ENCODE measurements at regions not wholly inside any gene's neighbourhood (a gene's known extent, or its start where the extent isn't known, plus 50 kb on each side); places are given as distances from the start of the nearest gene placed in this dataset.

GRCh38 chr3:83895892-83896291, 1062.9 kb upstream of the CADM2 start:
- no peak overlapping the region for H3K14ac ChIP-seq (ENCODE audit: insufficient read depth, low read length)
- H4K91ac ChIP-seq (ENCODE audit: insufficient read length, low read depth, low read length): no peak overlapping the region

More at GRCh38 chr3:83895892-83896291, 1062.9 kb upstream of the CADM2 start:
- Histone ChIP-seq H3K9ac (ENCODE audit: extremely low read depth, insufficient read length, low read length) (no peak overlapping the region), H3K27ac (ENCODE audit: insufficient read length, low read depth, low read length) (no peak overlapping the region), H3K56ac (ENCODE audit: insufficient read length, low read depth, low read length) (no peak overlapping the region), H3K27me3 (ENCODE audit: insufficient read depth, low read length) (no peaks in the 10 kb centered on the region), H2AK5ac (ENCODE audit: insufficient read length, low read length) (no peak overlapping the region), H3K23me2 (ENCODE audit: insufficient read length, low read depth, low read length, poor library complexity, severe bottlenecking) (no peaks in the 10 kb centered on the region), H4K5ac (ENCODE audit: insufficient read length, low read depth, low read length) (no peak overlapping the region), H2AFZ (ENCODE audit: low read length) (no peak overlapping the region), H3K4me1 (ENCODE audit: insufficient read depth, low read length) (no peaks in the 10 kb centered on the region), H3K4ac (ENCODE audit: low read depth, low read length) (no peak overlapping the region), H3K18ac (ENCODE audit: insufficient read length, low read depth, low read length) (no peak overlapping the region), H3K79me2 (ENCODE audit: insufficient read depth, low read length) (no peaks in the 10 kb centered on the region), H2BK20ac (ENCODE audit: low read depth, low read length, poor library complexity, severe bottlenecking) (no peak overlapping the region), H3K9me3 (ENCODE audit: control insufficient read depth, low read depth, low read length) (no peaks in the 10 kb centered on the region), H3T11ph (ENCODE audit: low read length) (no peak overlapping the region), H3K79me1 (ENCODE audit: insufficient read depth, low read depth, low read length, poor library complexity, severe bottlenecking) (no peaks in the 10 kb centered on the region), H2BK5ac (ENCODE audit: insufficient read length, low read length) (no peak overlapping the region), H4K20me1 (ENCODE audit: control insufficient read depth, insufficient read depth, insufficient read length) (no peaks in the 10 kb centered on the region), H3K4me2 (ENCODE audit: insufficient read depth, insufficient read length, low read length) (no peak overlapping the region), H3K23ac (ENCODE audit: insufficient read length, low read depth, low read length) (no peak overlapping the region), H2BK12ac (ENCODE audit: insufficient read length, low read depth, low read length) (no peak overlapping the region), H2BK120ac (ENCODE audit: low read depth, low read length, poor library complexity, severe bottlenecking) (no peak overlapping the region), H2BK15ac (ENCODE audit: low read depth, low read length) (no peak overlapping the region), H4K8ac (replicated peaks; ENCODE audit: insufficient read length, low read depth, low read length) (no peak overlapping the region)
- Mint-ChIP-seq H3K27me3 (ENCODE audit: low read depth) (no peaks in the 10 kb centered on the region; the same call in 1 of the 2 replicates), H3K4me3 (no peak overlapping the region), H3K4me1 (peaks cover 2% of the 10 kb centered on the region in 2 experiments; a peak in 1 of 4 replicates), H3K27ac (no peak overlapping the region; a peak in 1 of 7 replicates), H3K9me3 (peaks cover 0 to 3% of the 10 kb centered on the region in 2 experiments; a peak in 1 of 5 replicates), H3K36me3 (ENCODE audit: insufficient read depth in 1 of 3, low read depth in 3 of 3) (peaks cover 0 to 9% (median 0%) of the 10 kb centered on the region in 3 experiments; a peak in 1 of 7 replicates)
- WGBS (ENCODE audit: extremely low coverage, insufficient read length, low lambda C conversion rate): no CpG with 5 or more reads among the region's 1 CpG
- TF ChIP-seq CTCF (conservative IDR thresholded peaks at IDR 0.05): no peak
- no peak for DNase-seq
